Endodermal cell (in vitro differentiated cells): ENCODE measurements at regions not wholly inside any gene's neighbourhood (a gene's known extent, or its start where the extent isn't known, plus 50 kb on each side); places are given as distances from the start of the nearest gene placed in this dataset.
"Not testable (repeated sequence)": the region's sequence is repeated elsewhere in the genome, so short reads cannot be mapped to it uniquely, and the experiment has no call there.

Source experiments
- DNase-seq: peaks from one replicate; pipeline ENCODE4 v3.0.0-alpha.2; 2017
- H3K27ac ChIP-seq: 2 replicates; pipeline ENCODE4 v1.5.1; 2013; ENCODE audit warnings: mild to moderate bottlenecking, low read depth, low read length, moderate library complexity
- H3K27me3 ChIP-seq: 2 replicates; pipeline ENCODE4 v1.6.1; 2013; ENCODE audit warnings: mild to moderate bottlenecking, low read length, moderate library complexity; ENCODE audit not compliant: insufficient read depth, control insufficient read depth, poor library complexity, severe bottlenecking
- H3K36me3 ChIP-seq: 2 replicates; pipeline ENCODE4 v1.7.0; 2013; ENCODE audit warnings: mild to moderate bottlenecking, low read length, moderate library complexity; ENCODE audit not compliant: control insufficient read depth, insufficient read depth
- H3K4me1 ChIP-seq: one replicate; pipeline ENCODE4 v1.7.0; 2013; ENCODE audit warnings: low read length; ENCODE audit not compliant: control insufficient read depth, insufficient read depth
- H3K4me3 ChIP-seq: 2 replicates; pipeline ENCODE4 v1.5.1; 2013; ENCODE audit warnings: mild to moderate bottlenecking, low read length, moderate library complexity
- H3K9ac ChIP-seq: 2 replicates; pipeline ENCODE4 v1.6.1; 2013; ENCODE audit warnings: mild to moderate bottlenecking, low read length, moderate library complexity; ENCODE audit not compliant: poor library complexity, severe bottlenecking; ENCODE audit errors: extremely low read depth
- H3K9me3 ChIP-seq: 2 replicates; pipeline ENCODE4 v1.6.1; 2013; ENCODE audit warnings: mild to moderate bottlenecking, low read length, moderate library complexity; ENCODE audit not compliant: control insufficient read depth
- H3K27ac Mint-ChIP-seq: 2 replicates; pipeline ENCODE4 v1.8.0; 2020; ENCODE audit warnings: mixed read lengths
- H3K27me3 Mint-ChIP-seq: 2 replicates; pipeline ENCODE4 v1.8.0; 2021; ENCODE audit warnings: mild to moderate bottlenecking, mixed read lengths; ENCODE audit not compliant: insufficient read depth
- H3K36me3 Mint-ChIP-seq: 2 replicates; pipeline ENCODE4 v1.8.0; 2020; ENCODE audit warnings: low read depth, mixed read lengths
- H3K4me1 Mint-ChIP-seq: 2 replicates; pipeline ENCODE4 v1.8.0; 2020; ENCODE audit warnings: mixed read lengths
- H3K4me3 Mint-ChIP-seq: 2 replicates; pipeline ENCODE4 v1.8.0; 2020; ENCODE audit warnings: mild to moderate bottlenecking, moderate library complexity, mixed read lengths
- H3K9me3 Mint-ChIP-seq: 2 replicates; pipeline ENCODE4 v1.8.0; 2020; ENCODE audit warnings: mild to moderate bottlenecking, mixed read lengths
- WGBS, 2 experiments: methylation state at CpG; one replicate each; pipeline versions ENCODE4 v1.1.5 to v1.1.7; 2013; ENCODE audit warnings: missing lambda C conversion rate in 2 of 2, mixed read lengths in 1 of 2; ENCODE audit not compliant: insufficient coverage in 1 of 2, insufficient read length in 1 of 2; 5-methylcytosine and 5-hydroxymethylcytosine counted together
- TF ChIP-seq, protein P1 (sequence below): fragments of 200-600 bp; sonication (generic); conservative IDR thresholded peaks from 2 replicates; pipeline ENCODE4 v1.5.0; 2021; ENCODE audit warnings: antibody characterized with exemption, mild to moderate bottlenecking

- H3K27me3 Mint-ChIP-seq, result no peaks in the 10 kb centered on the region
- TF ChIP-seq, protein P1, sequence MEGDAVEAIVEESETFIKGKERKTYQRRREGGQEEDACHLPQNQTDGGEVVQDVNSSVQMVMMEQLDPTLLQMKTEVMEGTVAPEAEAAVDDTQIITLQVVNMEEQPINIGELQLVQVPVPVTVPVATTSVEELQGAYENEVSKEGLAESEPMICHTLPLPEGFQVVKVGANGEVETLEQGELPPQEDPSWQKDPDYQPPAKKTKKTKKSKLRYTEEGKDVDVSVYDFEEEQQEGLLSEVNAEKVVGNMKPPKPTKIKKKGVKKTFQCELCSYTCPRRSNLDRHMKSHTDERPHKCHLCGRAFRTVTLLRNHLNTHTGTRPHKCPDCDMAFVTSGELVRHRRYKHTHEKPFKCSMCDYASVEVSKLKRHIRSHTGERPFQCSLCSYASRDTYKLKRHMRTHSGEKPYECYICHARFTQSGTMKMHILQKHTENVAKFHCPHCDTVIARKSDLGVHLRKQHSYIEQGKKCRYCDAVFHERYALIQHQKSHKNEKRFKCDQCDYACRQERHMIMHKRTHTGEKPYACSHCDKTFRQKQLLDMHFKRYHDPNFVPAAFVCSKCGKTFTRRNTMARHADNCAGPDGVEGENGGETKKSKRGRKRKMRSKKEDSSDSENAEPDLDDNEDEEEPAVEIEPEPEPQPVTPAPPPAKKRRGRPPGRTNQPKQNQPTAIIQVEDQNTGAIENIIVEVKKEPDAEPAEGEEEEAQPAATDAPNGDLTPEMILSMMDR, result no peak
- peaks cover 6% of the 10 kb centered on the region for H3K36me3 Mint-ChIP-seq
- H3K9ac ChIP-seq, result no peak overlapping the region
- H3K36me3 ChIP-seq, result no peaks in the 10 kb centered on the region
- no peaks in the 10 kb centered on the region for H3K27me3 ChIP-seq
- peaks cover 6% of the 10 kb centered on the region for H3K4me1 Mint-ChIP-seq
- peaks cover 3% of the 10 kb centered on the region for H3K4me1 ChIP-seq
- no peak for DNase-seq
- H3K4me3 Mint-ChIP-seq, result no peak overlapping the region
- H3K9me3 ChIP-seq, result peaks cover 31% of the 10 kb centered on the region
- H3K9me3 Mint-ChIP-seq, result peaks cover 25% of the 10 kb centered on the region
- no peak overlapping the region for H3K4me3 ChIP-seq
- no peak overlapping the region for H3K27ac Mint-ChIP-seq
- 81 to 100% methylated on average over 2 to 4 of the region's 4 CpGs for WGBS, 2 experiments
- no peak overlapping the region for H3K27ac ChIP-seq
Observed at GRCh38 chr11:130679247-130679646, 230.8 kb downstream of the ADAMTS15 start.

DNA sequence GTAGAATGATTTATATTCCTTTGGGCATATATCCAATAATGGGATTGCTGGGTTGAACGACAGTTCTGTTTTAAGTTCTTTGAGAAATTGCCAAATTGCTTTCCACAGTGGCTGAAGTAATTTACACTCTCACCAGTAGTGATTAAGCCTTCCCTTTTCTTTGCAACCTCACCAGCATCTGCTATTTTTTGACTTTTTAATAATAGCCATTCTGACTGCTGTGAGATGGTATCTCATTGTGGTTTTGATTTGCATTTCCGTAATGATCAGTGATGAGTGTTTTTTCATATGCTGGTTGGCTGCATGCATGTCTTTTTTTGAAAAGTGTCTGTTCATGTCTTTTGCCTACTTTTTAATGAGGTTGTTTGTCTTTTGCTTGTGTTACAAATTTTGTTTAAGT, 233.8 kb downstream of the SNX19 start:
- not testable (repeated sequence) for H3K27ac ChIP-seq, H3K27me3 ChIP-seq, H3K4me3 ChIP-seq, H3K4me3 Mint-ChIP-seq, H3K36me3 ChIP-seq, H3K36me3 Mint-ChIP-seq, H3K27ac Mint-ChIP-seq, H3K4me1 ChIP-seq, H3K9ac ChIP-seq, DNase-seq, H3K4me1 Mint-ChIP-seq, H3K27me3 Mint-ChIP-seq
- WGBS, 2 experiments, result 90 to 100% methylated on average over 2 of the region's 2 CpGs
- H3K9me3 ChIP-seq, result peaks cover 31% of the 10 kb centered on the region
- H3K9me3 Mint-ChIP-seq, result peaks cover 27% of the 10 kb centered on the region

DNA sequence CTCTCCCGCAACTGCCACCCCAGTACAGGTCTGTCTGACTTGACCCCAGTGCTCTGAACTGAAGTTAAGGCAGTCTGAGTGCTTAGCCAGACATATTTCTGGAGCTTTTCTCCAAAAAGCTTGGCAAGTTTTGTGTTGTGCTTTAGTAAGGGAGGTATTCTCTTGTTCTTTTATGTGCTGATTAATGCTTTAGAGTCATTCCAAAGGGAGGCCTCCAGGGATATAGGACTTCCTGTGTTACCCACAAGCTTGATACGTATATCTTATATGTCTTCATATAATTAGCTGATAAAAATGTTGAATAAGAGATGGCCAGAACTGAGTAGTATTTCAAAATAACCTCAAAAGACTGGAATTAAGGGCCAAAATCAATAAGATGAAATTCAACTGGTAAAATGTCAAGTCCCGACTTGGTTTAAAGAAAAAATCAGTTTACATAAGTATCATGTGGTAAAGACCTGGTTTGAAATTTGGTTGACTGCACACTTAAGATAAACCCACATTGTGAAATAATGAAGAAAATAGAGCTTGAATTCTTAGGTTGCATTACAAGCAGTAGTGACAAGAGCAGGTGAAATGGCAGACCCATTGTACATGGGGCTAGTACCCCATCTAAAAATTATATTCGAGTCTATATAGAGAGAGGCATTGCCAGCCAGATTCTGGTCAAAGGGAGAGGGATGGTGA, 226.9 kb downstream of the SNX19 start:
- WGBS, 2 experiments, result 90 to 92% methylated on average over 3 to 4 of the region's 4 CpGs

More for the DNA sequence above, 226.9 kb downstream of the SNX19 start:
- H3K27ac Mint-ChIP-seq, result no peak overlapping the region
- no peak overlapping the region for H3K27ac ChIP-seq
- no peaks in the 10 kb centered on the region for H3K27me3 Mint-ChIP-seq
- H3K4me3 ChIP-seq, result no peak overlapping the region
- TF ChIP-seq, protein P1, result no peak
- H3K9ac ChIP-seq, result no peak overlapping the region
- H3K36me3 ChIP-seq, result no peaks in the 10 kb centered on the region
- H3K36me3 Mint-ChIP-seq, result no peaks in the 10 kb centered on the region
- H3K9me3 ChIP-seq, result no peaks in the 10 kb centered on the region
- H3K4me1 ChIP-seq, result no peaks in the 10 kb centered on the region
- H3K4me1 Mint-ChIP-seq, result no peaks in the 10 kb centered on the region
- peaks cover 2% of the 10 kb centered on the region for H3K9me3 Mint-ChIP-seq
- no peaks in the 10 kb centered on the region for H3K27me3 ChIP-seq
- no peak overlapping the region for H3K4me3 Mint-ChIP-seq
- no peak for DNase-seq
